Loucy (cell line): ENCODE measurements at regions not wholly inside any gene's neighbourhood (a gene's known extent, or its start where the extent isn't known, plus 50 kb on each side); places are given as distances from the start of the nearest gene placed in this dataset.

Experiments
- EZH2phosphoT487 ChIP-seq: fragments of 200-600 bp; IDR thresholded peaks from 2 replicates; pipeline ENCODE4 v1.6.1; 2018; ENCODE audit warnings: antibody characterized with exemption, mild to moderate bottlenecking, moderate library complexity, borderline replicate concordance
- TF ChIP-seq, protein P1 (sequence below): fragments of 200-600 bp; sonication (generic); conservative IDR thresholded peaks from 2 replicates; pipeline ENCODE4 v1.5.1; 2014; ENCODE audit warnings: mild to moderate bottlenecking, antibody characterized with exemption, low read length

DNA sequence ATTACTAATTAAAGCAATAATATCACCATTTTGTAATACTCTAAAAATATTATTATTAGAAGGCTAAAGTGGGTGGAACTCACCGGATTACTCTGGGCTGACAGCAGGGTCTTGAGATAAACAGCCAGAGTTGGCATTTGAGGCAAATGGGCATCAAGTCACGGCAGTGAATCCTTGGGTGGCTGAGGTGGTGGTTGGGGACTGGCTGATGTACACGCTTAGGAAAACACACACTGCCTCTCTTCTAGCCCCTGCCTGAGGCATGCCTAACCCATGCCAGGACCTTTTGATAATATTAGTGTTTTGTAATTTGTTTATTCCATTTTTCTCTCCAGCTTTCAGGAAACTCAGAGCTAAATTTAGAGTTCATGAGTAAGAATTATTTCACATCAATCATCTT lies 76.8 kb downstream of the ACKR3 start:
- TF ChIP-seq, protein P1, sequence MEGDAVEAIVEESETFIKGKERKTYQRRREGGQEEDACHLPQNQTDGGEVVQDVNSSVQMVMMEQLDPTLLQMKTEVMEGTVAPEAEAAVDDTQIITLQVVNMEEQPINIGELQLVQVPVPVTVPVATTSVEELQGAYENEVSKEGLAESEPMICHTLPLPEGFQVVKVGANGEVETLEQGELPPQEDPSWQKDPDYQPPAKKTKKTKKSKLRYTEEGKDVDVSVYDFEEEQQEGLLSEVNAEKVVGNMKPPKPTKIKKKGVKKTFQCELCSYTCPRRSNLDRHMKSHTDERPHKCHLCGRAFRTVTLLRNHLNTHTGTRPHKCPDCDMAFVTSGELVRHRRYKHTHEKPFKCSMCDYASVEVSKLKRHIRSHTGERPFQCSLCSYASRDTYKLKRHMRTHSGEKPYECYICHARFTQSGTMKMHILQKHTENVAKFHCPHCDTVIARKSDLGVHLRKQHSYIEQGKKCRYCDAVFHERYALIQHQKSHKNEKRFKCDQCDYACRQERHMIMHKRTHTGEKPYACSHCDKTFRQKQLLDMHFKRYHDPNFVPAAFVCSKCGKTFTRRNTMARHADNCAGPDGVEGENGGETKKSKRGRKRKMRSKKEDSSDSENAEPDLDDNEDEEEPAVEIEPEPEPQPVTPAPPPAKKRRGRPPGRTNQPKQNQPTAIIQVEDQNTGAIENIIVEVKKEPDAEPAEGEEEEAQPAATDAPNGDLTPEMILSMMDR: no peak
- no peak for TF ChIP-seq EZH2phosphoT487
